COR-L47 (cell line): ENCODE measurements at regions not wholly inside any gene's neighbourhood (a gene's known extent, or its start where the extent isn't known, plus 50 kb on each side); places are given as distances from the start of the nearest gene placed in this dataset.
"Not testable (repeated sequence)": the region's sequence is repeated elsewhere in the genome, so short reads cannot be mapped to it uniquely, and the experiment has no call there.

Experiments
- DNase-seq: peaks from one replicate; lab custom pipeline; 2025; lab: John Stamatoyannopoulos, UW

DNA sequence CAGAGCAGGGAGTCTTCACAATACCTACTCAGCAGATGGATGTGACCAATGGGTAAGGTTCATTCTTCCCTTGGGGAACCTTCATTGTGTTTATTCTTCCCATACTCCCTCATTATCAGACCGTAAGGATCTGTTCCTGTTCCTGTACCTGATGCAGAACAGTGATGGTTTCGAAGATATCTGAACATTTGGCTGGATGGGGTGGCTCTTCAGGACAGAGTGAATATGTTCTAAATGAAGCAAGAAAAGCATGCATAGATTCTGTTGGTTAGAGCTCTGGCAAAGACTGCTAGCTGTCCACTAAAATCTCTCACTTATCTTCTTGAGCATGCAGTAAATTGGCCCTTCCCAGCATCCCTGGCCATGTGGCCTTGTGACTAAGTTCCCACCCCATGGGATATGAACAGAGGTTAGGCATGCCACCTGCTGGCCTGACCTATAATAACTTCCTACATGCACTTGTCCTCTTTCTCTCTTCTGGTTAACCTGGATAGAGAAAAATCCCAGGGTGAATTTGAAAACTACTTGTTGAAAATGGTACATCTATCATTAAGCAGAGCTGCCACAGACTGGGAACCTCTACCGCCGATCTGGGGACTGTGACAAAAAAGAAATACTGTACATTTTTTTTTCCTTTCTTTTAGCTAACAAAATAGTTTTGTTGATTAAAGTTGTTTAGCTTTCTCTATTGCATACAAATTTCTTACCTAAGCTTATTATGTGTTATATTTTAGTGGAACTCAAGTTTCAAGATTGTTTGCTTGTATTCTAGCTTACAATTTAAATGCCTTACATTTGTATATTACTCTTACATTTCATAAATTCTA lies 60.0 kb upstream of the BANK1 start:
- DNase-seq: peak; percentile 63

DNA sequence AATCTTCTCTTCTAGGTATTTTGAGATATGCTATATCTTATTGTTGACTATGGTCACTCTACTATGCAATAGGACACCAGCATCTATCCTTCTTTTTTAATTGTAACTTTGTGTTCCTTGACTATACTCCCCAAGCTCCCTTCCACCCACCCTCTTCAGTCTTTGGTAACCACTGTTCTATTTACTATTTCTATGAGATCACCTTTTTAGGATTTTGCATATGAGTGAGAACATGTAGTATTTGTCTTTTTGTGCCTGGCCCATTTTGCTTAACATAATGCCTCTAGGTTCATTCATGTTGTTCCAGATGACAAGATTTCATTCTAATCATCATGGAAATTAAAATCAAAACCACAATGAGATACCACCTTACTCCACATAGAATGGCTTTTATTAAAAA lies 63.3 kb upstream of the BANK1 start:
- DNase-seq: no peak

DNA sequence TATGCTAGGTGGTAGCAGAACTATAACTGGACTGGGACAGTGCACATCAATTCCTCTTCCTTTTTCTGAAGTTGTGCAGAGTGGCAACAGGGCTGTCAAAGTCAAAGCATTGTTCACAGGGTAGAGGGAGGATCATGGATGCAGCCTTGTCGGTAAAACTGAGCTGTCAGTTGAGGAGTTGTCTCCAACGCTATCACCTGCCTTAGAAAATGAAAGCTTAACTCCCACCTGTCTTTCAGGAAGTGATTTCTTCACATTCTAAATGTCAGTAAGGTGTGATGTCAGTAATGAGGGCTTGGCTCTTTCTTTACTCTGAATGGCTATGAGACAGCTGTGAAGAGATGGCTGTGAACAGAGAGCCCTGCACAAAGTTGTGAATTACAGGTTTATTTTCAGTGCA lies 66.4 kb upstream of the BANK1 start:
- peak; percentile 2 for DNase-seq

DNA sequence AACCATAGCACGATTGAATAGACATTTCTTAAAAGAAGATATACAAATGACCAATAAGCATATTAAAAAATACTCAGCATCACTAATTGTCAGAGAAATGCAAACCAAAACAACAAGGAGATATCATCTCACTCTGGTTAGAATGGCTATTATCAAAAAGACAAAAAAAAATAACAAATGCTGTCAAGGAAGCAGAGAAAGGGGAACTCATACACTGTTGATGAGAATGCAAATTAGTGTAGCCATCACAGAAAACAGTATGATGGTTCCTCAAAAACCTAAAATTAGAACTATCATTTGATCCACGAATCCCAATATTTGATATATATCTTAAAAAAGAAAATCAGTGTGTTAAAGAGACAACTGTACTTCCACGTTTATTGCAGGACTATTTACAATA lies 71.7 kb upstream of the BANK1 start:
- DNase-seq: no peak

DNA sequence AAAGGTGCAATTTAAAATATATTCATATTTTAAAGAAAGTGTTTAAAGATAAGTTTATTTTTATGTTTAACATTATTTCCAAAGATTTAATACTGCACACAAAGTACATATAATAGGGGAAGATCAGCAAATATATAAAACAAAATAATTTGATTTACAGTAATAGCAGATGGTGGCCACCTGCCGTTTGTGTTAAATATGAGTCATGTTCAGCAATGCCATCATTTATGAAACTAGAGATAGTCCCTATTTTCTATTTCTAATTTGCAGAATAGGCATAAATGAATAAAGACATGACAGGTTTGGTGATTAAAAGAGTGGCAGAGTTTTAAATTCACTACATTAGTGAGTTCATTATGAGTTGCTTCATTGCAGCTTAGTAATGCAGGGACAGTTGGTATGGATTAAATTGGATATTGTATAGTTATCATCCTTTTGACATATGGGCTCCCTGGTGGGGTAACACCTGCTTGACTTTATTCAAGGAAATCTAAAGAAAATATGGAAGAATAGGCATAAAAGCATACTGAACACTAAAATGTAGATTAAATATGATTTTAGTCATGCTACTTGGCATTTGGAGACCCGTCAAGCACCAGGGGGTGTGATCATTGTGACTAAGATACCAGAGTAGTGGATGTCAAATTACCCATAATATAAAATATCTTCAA lies 78.8 kb upstream of the BANK1 start:
- DNase-seq: peak; percentile 1

DNA sequence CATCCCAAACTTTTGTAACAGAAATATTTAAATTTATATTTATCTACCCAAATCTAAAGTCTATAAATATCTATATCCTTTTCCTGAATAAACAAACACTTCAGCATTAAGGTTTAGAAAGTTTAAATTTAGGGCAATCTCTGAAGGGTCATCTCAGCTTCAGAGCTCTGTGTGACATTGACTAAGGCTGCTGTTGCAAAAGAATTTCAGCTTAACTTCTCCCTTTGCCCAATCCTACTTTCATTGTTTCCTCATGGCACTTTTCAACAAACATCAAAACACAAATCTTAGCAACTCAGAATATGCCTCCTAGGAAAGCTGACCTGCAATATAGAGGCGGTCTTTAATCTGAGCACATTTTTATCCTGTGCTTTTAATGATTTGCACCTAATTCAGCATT lies 79.7 kb upstream of the BANK1 start:
- DNase-seq: no peak

DNA sequence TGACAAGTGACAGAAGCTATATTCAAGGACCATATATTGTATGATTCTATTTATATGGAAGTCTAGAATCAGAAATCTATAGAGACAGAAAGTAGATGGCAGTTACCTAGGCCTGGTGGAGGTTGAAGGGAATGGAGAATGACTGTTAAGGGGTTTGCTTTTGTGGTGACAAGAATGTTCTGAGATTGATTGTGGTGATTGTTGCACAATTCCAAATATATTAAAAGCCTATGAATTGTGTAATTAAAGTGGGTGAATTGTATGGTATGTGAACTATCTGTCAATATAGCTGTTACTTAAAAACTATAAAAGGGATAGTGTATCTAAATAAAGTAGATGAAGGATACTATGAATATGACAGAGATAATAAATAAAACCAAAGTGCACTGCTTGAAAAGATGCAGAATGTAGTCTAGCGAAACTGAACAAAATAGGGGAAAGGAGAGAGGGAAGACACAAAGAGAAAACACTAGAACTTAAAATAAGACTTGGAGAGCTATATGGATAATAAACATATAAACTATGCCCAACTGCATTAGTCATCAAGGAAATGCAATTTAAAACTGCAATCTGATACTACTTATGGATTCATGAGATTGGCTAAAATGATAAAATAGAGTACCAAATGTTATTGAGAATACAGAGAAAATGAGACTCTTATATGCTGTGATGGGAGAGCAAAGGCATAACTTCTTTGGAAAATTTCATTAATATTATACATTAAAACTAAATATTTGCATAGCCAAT lies 82.1 kb upstream of the BANK1 start:
- DNase-seq: no peak

DNA sequence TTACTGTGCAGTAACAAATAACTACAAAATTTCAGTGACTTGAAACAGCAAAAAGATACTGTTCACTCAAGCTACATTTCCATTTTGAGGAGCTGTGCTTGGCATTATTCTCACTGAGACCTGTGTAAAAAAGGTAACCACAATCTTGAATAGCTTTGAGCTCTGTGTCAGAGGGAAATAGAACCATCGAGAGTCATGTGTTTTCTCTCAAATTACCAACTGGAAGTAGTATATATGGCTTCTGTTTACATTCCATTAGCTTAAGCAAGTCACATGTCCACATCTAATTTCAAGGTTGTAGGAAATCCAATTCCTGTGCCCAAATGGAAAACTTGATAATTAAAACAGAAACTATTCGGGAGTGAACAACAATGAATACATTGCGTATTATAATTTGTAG lies 82.9 kb upstream of the BANK1 start:
- no peak for DNase-seq

DNA sequence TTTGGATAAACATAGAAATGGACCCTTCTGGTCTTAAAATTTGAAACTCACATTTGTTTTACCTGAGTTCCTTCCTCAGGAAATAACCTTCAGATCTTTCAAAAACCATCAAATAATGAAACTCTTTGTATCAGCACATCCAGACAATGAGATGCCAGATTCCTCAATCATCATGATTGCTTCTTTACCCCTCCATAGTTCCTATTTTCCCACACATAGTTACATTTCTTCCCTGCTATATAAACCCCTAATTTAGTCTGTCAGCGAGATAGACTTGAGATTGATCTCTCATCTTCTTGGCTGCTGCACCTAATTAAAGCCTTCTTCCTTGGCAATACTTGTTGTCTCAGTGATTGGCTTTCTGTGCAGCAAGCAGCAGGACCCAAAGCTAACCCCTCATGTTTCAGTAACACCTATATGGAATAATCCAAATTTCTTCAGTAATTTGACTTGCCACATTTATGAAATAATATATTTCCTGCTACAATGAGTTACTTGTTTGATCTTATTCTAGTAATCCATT lies 83.9 kb upstream of the BANK1 start:
- no peak for DNase-seq

DNA sequence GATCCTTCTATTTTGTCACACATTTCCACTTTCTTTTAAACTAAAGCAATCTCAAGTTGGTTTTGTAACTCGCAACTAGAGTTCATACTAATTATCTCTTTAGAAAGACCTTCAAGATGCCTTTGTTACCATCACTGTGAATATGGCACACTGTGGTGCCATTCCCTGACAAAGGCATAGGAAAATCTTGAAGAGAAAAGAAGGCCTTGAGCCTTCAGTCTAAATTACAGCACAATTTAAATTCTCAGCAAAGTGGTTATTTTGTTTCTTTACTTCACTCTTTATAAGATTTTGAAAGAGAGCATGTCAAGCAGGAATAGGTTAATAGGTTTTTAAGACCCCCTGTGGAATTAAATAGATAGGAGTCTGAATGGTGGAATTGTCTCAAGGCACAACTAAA lies 89.0 kb upstream of the BANK1 start:
- DNase-seq: no peak

DNA sequence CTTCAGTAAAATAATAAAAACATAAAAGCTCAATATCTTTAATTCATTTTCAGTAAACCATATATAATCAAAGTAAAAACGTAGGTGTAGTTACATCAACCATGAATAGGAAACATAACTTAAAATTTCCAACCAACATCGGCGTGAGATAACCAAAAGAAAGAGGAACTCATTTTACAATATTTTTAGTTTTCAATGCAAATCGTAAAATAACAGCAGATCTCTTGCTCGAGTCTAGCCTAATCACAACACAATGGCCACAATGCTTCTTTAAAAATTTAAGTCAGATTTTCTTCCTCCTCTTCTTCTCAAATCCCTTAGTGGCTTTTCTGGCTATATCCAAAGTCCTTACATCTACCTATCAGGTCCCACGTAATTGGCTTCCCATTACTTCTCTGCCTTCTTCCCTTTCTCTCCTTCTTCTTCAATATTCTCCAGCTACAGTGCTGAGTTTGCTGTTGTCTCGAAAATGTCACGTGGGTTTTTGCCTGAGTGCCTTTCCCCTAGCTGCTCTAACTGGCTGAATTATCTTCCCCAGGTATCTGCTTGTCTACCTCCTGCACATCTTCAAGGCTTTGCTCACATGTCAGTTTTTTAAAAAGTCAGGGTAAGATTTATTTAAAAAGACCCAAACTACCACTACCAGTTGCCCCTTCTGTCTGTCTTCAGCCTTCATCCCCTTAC lies 90.9 kb upstream of the BANK1 start:
- DNase-seq: no peak

DNA sequence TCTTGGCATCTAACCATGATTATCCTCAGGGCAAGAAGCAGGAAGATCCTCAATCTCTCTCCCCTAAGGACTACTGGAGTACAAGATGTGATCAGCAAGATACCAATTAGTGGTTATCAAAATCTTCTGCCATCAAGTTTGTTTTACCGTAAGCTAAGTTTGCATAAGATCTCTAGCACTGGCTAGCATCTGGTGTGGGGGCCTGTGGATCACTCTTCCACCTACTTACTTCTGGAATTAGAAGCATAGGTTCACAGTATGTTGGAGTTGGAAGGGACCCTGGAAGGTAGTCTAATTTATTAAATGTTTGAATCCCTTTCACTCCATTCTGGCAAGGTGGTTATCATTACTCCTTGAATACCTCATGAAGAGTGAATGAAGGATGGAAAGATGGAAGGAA lies 93.3 kb upstream of the BANK1 start:
- no peak for DNase-seq

DNA sequence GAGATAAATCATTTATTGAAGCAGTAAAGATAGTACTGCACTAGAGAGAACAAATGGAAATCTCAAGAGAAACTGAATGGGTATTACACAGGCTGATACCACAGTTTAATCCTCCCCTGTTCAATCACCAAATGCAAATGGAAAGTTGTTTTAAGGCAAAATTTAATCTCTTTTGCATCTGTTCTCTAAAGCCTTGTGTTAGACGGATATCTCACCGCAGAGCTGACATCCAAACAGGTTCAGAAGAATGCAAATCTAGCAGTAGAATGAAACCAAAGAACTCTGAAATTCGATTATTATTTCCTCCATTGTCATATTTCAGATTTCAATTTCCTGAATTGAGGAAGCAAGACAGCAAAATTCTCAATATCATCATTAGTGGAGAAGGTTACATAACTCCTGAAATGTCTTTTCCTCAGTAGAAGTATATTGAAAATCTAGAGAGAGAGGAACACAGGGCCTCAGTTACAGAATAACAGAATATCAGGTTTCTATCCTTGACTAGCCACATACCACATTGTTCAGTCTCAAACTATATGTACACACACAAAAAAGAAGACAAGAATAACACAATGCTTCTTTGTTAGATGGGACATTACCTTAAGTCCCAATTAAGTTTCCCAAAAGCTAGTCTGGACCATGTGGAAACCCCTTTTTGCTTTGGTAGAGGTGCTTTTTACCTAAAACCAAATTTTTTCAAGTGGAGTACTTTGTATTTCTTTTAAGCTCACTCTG lies 94.1 kb upstream of the BANK1 start:
- no peak for DNase-seq

DNA sequence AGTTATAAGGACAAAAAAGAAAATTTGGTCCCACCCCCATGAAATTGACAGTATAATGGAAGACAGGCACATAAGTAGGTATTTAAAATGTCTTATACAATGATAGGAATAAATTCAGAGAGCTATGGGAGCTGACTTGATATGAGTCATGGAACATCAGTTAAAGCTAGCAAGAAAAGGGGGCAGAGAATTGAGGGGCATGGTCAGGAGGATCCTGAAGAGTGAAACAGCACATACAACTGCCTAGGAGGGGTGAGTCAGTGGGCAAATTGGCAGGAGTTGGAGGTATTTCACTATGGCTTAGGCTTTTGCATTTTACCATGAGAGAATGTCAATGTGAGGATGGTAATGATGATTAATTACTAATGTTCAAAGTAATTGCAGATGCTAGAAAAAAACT lies 95.4 kb upstream of the BANK1 start:
- no peak for DNase-seq

DNA sequence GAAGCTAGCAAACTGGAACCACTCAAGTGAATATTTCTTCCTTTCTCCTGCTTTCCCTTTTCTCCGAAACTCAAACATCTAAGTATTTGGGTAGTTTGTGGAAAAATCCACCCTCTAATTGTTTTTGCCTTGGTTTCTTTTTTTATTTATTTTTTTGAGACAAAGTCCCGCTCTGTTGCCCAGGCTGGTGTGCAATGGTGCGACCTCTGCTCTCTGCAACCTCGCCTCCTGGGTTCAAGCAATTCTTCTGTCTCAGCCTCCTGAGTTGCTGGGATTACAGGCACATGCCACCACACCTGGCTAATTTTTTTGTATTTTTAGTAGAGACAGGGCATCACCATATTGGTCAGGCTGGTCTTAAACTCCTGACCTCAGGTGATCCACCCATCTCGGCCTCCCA lies 96.1 kb upstream of the BANK1 start:
- DNase-seq: not testable (repeated sequence)

DNA sequence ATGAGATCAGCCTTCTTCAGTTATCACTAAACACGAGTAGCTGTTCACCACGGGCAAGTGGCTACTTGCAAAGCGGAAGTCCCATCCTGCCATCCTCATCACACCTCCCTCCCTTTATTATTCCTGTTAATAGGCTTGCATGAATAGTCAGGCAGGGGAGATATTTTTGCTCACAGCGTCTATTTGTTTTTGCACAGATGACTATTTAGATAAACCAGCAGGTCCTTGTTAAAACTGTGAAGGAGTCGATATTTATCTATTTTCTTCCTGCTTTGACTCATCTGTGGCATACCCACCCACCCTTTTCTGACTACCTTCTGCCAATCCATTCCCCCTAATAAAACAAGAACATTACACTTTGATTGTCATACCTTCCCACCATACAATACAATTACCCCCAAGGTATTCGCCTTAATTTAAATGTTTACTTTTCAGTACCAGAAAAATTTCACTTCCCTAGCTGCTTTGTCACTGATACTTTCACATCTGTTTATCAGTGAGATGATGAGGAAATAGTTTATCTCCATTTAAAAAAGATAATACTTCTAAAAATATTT lies 96.6 kb upstream of the BANK1 start:
- DNase-seq: peak; percentile 69

DNA sequence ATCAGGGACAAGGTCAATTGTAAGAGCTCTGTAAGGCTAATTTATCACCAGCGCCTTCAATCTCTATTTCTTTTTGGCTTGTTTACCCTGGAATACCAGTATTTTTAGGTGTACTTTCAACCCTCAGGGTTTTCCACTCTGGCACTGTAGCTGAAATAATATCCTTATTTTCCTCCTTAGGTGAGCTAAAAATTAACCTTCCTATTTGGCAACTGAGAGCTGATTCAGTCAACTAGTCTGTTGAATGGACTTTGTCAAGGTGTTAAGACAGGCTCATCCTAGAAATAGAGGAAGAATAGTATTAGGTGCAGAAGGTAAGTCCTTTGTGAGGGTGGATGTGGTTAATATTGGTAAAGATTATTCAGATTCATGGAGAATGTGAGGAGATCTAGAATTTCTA lies 101.3 kb upstream of the BANK1 start:
- DNase-seq: no peak

DNA sequence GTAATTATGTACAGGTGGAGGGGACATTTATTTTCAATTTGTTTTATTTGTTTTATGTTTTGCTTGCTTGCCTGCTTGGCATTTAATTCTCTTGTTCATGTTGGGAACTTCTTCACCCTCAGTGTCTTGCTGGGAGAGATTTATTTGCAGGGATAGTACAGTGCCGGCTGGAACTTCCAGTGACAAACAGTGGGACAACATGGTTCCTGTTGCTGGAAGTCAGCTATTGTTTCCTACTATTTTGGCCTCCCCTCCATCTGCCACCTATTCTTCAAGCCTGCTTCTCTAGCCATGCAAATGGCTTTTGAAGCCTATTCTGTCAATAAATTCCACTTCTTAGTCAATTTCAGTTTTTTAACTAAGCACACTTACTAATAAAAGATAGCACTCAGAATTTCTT lies 105.4 kb upstream of the BANK1 start:
- DNase-seq: no peak

DNA sequence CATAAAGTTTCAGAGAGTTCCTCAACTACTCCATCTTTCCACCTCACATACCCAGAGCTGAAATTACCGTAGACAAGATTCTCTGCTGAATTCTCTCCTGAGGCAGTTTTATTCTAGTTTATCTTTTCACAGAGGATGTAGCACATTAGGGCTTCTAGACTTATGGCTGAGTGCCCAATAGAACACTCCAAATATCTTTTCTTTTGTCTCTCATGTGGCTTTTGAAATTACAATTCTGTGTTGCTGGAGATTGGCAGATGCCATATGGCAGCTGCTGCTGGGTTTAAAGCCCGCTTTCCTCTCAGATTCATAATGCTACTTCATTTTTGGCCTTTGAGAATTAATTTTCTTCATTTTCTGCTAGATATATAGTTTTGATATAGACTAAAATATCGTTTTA lies 107.6 kb upstream of the BANK1 start:
- peak; percentile 56 for DNase-seq

DNA sequence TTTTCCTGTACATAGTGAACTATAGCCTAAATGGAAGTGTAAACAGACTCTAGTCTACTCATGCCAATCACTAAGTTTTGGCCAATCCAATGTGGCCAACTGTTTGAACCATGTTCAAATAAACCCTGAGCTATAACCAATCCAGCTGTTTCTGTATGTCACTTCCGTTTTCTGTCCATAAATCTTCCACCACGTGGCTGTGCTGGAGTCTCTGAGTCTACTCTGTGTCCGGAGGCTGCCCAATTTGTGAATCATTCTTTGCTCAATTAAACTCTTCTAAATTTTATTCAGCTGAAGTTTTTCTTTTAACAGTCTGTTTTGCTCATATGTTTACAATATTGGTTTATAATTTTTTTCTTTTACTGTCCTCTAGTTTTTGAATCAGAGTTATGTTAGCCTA lies 112.3 kb upstream of the BANK1 start:
- DNase-seq: no peak

DNA sequence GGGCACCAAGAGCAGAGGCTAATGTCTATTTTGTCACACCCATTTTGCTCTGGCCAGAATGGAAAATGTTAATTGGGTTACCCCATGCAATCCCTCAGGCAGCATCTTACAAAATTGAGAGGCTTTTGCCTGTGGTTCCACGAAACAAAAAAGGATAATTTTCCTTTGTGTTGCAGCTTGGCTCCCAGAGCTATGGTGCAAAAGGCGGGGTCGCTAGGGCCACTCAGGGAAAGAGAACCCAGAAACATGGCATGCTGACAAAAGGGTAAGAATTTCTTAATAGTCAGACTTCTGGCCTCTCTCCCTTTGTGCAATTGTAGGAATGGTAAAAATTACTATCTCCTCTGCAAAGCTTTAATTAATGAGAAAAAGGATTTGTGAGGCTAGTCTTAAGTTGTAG lies 119.6 kb upstream of the BANK1 start:
- no peak for DNase-seq
